ENCODE measurements at regions not wholly inside any gene's neighbourhood (a gene's known extent, or its start where the extent isn't known, plus 50 kb on each side); places are given as distances from the start of the nearest gene placed in this dataset.

DNA sequence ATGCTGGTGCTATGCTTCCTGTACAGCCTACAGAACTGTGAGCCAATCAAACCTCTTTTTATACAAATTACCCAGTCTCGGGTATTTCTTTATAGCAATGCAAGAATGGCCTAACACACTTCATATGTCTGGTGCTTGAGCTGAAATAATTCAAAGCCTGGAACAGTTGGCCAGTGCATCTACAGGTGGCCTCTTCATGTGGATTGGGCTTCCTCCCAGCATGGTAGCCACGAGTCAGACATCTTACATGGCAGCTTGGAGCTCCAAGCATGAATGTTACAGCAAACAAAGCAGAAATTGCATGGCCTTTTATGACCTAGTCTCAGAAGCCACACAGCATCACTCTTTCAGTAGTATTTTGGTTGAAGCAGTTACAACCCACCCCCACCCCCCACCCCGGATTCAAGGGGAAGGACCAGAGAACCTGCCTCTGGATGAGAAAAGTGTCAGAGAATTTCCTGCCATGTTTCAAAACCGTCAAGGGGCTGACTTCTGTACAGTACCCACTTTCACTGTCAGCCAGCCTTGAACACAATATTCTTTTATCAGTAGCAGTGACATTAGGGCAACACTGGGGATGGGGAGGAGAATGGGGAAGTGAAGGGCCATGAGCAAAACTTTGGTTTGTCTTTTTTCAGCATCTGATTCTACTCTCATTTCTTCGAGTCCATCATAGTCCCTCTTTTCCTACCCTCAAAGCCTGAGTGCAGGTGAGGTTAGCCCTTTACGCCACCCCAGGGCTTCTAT, 368.7 kb downstream of the BCOR start:
- intact Hi-C loops (cut with micrococcal nuclease) = no loop called here
- POLR2A ChIA-PET (ENCODE audit: unreplicated experiment) = no interaction called here

More for the DNA sequence above, 368.7 kb downstream of the BCOR start:
- Histone ChIP-seq H2BK15ac (ENCODE audit: low read depth, low read length) (no peak overlapping the region), H2BK20ac (ENCODE audit: low read depth, low read length) (no peak overlapping the region), H3K18ac (ENCODE audit: low read depth, low read length) (no peak overlapping the region), H4K91ac (ENCODE audit: insufficient read depth, low read depth, low read length) (no peak overlapping the region), H3K56ac (ENCODE audit: extremely low read depth, insufficient read depth, low read length) (no peak overlapping the region), H2AK5ac (ENCODE audit: low read depth, low read length) (no peak overlapping the region), H4K5ac (ENCODE audit: low read depth, low read length) (no peak overlapping the region), H3K4me3 (ENCODE audit: insufficient read depth, low read depth, low read length) (no peak overlapping the region), H2AK9ac (replicated peaks; ENCODE audit: low read depth, low read length, poor library complexity) (no peak overlapping the region), H3K4me2 (ENCODE audit: low read depth, low read length) (no peak overlapping the region), H3K4ac (ENCODE audit: low read depth, low read length) (no peak overlapping the region), H2AFZ (replicated peaks; ENCODE audit: low read length, poor library complexity) (no peak overlapping the region), H3K9me1 (ENCODE audit: insufficient read depth, low read length) (no peaks in the 10 kb centered on the region), H3K9me3 (ENCODE audit: control insufficient read depth, insufficient read depth, low read length) (peaks cover 2% of the 10 kb centered on the region; the same call in 1 of the 2 replicates), H2BK120ac (ENCODE audit: low read depth, low read length) (no peak overlapping the region), H3K23ac (ENCODE audit: low read depth, low read length) (no peak overlapping the region), H3K14ac (replicated peaks; ENCODE audit: low read depth, low read length) (no peak overlapping the region), H3K9ac (ENCODE audit: low read depth, low read length) (no peak overlapping the region), H3K4me1 (ENCODE audit: control insufficient read depth, insufficient read depth, low read length) (peaks cover 10% of the 10 kb centered on the region), H3K79me1 (ENCODE audit: low read depth in 1 of 2, low read length in 2 of 2) (no peaks in the 10 kb centered on the region), H3K27me3 (ENCODE audit: control insufficient read depth, insufficient read depth, low read length) (peaks cover 23% of the 10 kb centered on the region), H3K36me3 (ENCODE audit: control insufficient read depth, insufficient read depth, low read length) (no peaks in the 10 kb centered on the region), H4K20me1 (ENCODE audit: insufficient read depth, low read length) (no peaks in the 10 kb centered on the region), H3K27ac (ENCODE audit: insufficient read depth, low read length) (no peak overlapping the region), H2BK5ac (ENCODE audit: low read depth, low read length, poor library complexity, severe bottlenecking) (no peak overlapping the region), H4K8ac (ENCODE audit: low read depth in 2 of 2, low read length in 2 of 2) (no peak overlapping the region)
- ATAC-seq (ENCODE audit: low read depth) (no peak), DNase-seq (no peak)
- no CpG with 5 or more reads among the region's 6 CpGs for WGBS, 2 experiments (ENCODE audit: extremely low coverage in 2 of 2, insufficient read length in 1 of 2)
- in situ Hi-C loops (cut with MboI; ENCODE audit: low sequenced_read_pairs) (no loop called here), dilution Hi-C loops (cut with HindIII; ENCODE audit: low sequenced_read_pairs, unreplicated experiment) (no loop called here)
- TF ChIP-seq MXI1 (IDR thresholded peaks at IDR 0.05; ENCODE audit: borderline replicate concordance, low read depth, low read length) (no peak), POLR2A (IDR thresholded peaks at IDR 0.05; ENCODE audit: low read depth, low read length) (no peak), USF2 (IDR thresholded peaks at IDR 0.05; ENCODE audit: low read depth, low read length) (no peak), FOS (IDR thresholded peaks at IDR 0.05; ENCODE audit: low read depth, low read length) (no peak), CEBPB (IDR thresholded peaks at IDR 0.05; ENCODE audit: low read depth, low read length) (no peak), SMC3 (IDR thresholded peaks at IDR 0.05; ENCODE audit: low read depth, low read length) (no peak), MAFK (IDR thresholded peaks at IDR 0.05; ENCODE audit: low read depth, low read length) (no peak), RFX5 (IDR thresholded peaks at IDR 0.05; ENCODE audit: low read depth, low read length) (no peak), RCOR1 (IDR thresholded peaks at IDR 0.05; ENCODE audit: insufficient replicate concordance, low read length) (no peak), CHD1 (IDR thresholded peaks at IDR 0.05; ENCODE audit: low read depth, low read length) (no peak), NFE2L2 (IDR thresholded peaks at IDR 0.05; ENCODE audit: low read depth, low read length) (no peak), ELK1 (IDR thresholded peaks at IDR 0.05; ENCODE audit: borderline replicate concordance, low read depth, low read length) (no peak), MAZ (IDR thresholded peaks at IDR 0.05; ENCODE audit: borderline replicate concordance, low read depth, low read length) (no peak), RAD21 (IDR thresholded peaks at IDR 0.05; ENCODE audit: low read length) (no peak), CTCF (conservative IDR thresholded peaks at IDR 0.05; ENCODE audit: low read depth, low read length) (no peak)
- BruUV-seq (replicated peaks) = no TSS peak
- CTCF ChIA-PET = no interaction called here

All from IMR-90 (cell line).